CD4-positive, alpha-beta T cell treated with Interleukin-1 beta for 1 hour (primary cell): ENCODE measurements at regions not wholly inside any gene's neighbourhood (a gene's known extent, or its start where the extent isn't known, plus 50 kb on each side); places are given as distances from the start of the nearest gene placed in this dataset.
"Not testable (repeated sequence)": the region's sequence is repeated elsewhere in the genome, so short reads cannot be mapped to it uniquely, and the experiment has no call there.

Source experiments
- DNase-seq, 2 donors: peaks; one replicate each; pipeline ENCODE4 v3.0.0-alpha.2; 2020 to 2022

DNA sequence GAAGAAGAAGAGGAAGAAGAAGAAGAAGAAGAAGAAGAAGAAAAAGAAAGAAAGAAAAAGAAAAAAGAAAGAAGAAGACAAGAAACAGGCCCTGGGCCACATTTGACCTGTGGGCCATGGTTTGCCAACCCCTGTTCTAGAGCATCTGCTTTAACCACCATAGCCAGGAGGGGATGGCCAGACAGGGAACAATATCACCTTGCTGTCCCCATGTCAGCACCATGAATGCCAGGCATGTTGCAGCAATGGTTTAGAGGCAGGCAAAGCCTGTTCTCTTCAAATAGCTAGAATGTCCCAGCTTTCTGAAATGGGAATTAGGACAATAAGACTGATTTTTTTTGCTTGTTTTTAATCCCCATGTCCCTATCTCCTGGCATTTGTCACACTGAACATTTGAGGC lies 338.6 kb upstream of the PLET1 start:
- DNase-seq, result no peak

DNA sequence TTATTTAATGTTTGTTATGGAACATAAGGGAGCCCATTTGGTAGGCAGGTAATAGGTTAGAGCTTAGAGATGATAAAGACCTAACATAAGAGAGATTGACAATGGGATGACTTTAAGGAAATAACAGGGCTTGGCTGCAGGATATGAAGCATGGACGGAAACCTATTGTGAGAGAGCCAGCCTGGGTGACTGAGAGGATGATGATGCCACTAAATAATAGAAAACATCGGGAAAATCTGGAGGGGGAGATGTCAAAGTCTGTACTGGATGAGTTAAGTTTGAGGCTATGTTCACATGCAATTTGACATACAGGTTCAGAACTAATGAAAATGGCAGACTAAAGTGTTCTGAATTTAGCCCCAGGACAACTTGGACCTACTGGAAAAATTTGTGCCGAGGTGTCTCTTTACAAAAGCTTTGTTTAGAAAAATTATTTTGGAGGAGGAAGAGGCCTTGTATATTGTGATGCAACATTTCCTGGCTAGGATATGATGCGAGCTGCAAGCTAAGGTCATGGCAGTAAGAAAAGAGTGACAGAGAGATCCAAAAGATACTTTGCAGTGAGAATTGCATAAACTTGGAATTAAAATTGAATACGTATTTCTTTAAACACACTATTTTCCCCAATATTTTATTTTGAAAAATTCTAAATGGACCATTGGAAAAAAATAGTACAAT lies 339.3 kb upstream of the PLET1 start:
- DNase-seq, result no peak

DNA sequence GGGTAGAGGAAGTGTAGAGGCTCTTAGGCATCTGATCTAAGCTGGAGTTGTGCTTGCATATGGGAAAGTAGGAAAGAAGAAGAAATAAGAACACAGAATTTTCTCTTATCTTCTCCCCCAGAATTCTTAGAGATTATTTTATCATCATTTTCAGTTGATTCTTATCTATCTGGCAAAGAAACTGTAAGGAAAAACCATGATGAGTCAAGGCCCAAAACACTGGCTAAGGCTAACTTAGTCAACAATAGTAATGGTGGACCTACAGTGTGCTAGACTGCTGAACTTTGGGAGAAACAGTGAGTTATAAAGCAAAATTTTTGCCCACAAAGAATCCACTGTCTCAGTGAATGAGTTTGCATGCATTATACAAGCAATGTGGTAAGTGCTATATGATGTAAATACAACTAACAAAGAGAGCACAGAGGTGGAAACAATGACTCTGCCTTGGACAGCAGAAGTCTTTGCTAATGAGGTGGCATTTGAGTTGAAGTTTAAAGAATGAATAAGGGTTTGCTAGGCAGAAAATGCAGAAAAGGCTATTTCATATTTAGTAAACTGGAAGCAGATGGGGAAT lies 344.5 kb upstream of the PLET1 start:
- no peak for DNase-seq

DNA sequence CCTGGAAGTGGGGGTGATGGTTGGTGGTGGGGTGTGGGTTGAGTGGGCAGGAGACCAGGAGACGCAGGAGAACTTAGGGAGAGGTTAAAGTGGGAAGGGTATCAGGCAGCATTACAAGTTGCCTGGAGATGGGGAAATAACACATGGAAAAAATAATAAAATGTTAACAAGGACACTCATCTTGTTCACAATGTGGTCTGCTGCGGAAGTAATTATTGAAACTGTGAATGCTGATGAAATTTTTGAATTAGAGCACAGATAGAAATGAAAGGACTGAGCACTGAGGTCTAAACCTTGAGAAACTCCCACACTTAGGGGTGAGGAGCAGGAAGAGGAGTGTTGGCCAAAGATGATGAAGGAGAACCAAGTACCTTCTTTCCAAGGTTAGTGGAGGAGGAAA lies 346.0 kb upstream of the PLET1 start:
- no peak for DNase-seq

DNA sequence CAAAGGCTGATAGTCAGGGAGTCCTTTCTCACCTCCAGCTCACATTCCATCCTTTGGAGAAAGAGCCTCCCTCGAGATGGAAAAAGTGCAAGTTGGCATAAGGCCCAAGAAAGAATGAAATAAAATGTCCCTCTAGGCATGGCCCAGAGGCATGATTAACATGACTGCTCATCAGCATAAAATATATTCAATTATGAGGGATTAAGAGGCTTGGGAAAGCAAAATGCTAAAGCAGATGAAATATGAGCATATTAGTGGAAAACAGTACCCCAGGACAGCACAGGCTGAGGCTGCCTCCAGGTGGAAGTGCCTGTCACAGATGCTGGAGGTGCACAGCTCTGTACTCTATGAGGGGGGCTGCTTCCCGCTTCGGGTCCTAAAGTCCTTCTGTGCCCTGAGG lies 347.8 kb upstream of the PLET1 start:
- no peak for DNase-seq

DNA sequence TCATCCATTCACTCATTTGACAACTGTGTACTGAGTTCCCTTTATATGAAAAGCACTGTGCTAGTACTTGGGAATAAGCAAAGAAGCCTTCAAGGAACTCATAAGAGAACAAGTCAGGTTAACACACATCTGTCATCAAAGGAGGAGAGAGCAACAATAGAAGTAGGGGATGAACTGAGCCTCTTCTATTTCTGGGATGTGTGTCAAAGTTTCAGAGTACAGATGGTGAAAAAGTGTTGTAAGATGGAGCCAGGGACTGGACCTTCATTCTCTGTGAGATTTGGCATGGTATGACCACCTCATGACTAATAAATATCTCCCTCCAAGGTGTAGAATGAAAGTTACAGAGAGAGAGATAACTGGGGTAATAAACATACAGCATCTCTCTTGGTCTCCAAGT lies 349.8 kb upstream of the PLET1 start:
- DNase-seq, result no peak

DNA sequence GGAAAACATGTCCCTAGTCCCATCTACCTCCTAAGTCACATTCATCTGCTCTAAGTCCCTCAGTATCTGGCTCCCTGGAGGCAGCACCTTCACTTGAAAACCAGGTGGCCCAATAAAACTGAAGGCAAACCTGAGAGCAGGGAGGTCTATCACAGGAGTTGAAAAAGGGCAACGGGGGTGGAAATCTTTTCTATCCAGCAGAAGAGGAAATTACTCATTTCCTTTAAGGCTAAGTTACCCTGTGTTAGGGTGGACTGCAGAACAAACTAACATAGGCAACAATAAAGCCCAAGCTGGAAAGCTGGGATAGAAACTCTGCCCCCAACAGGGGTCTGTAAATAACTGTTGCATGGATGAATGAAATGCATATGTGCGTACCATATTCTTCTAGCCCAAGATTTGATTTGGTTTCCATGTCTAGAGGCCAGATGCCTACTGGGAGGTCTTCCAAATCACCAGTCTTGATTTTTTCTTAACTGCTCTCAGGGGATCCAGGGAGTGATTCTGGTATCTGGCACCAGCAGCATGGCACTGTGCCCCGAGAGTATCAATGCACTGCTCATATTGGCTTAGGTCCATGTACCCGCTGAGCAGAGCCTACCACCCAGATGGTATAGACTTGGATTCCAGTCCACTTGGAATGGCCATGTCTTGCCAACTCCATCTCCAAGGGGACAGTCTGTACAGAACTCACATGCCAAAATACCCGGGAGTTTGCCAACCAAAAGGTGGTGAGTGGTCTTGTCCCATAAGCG lies 350.0 kb upstream of the NCAM1 start:
- DNase-seq, result no peak

DNA sequence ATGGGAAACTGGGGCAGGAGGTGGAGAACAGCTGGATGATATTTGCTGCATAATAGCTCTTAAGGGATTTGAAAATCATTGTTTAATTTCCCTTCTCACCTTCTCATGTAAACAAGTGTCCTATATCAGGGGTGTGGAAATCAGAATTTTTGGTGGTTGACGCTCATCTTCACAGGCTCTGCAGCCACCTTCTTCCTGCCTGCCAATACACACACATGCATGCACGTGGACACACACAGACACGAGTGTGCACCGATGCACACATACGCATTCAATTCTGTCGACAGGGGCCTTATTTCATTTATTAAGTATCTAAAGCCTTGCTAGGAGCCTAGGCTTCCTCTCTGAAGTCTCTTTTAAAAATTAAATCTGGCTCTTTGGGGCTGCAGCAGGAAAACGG lies 349.4 kb upstream of the NCAM1 start:
- DNase-seq, result no peak

DNA sequence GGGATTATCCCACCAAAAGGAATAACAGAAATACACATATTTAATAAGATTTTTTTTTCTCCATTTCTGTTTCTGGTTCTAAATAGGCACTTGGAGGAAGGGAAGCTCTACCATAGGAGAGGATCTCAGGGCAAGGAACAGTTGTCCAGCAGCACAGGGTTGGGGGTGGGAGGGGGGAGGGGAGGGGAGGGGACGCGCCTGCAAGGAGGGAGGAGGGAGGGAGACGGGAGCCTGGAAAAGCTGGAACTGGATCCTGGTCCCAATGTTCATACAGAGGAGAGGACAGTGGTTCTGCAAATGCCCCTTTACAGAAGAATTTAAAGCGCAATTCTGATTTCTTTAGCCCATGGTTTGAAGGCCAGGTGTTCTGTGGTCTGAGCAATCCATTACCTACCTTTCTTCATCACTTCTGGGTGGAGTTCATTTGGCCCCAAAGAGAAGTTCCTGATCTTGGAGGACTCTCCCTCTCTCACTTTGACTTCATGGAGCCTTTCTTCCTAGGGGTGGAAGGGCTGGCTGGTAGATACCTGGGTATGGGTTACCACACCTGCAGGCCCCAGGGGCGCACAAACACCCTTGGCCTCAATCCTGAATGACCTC lies 348.9 kb upstream of the NCAM1 start:
- DNase-seq, result no peak

DNA sequence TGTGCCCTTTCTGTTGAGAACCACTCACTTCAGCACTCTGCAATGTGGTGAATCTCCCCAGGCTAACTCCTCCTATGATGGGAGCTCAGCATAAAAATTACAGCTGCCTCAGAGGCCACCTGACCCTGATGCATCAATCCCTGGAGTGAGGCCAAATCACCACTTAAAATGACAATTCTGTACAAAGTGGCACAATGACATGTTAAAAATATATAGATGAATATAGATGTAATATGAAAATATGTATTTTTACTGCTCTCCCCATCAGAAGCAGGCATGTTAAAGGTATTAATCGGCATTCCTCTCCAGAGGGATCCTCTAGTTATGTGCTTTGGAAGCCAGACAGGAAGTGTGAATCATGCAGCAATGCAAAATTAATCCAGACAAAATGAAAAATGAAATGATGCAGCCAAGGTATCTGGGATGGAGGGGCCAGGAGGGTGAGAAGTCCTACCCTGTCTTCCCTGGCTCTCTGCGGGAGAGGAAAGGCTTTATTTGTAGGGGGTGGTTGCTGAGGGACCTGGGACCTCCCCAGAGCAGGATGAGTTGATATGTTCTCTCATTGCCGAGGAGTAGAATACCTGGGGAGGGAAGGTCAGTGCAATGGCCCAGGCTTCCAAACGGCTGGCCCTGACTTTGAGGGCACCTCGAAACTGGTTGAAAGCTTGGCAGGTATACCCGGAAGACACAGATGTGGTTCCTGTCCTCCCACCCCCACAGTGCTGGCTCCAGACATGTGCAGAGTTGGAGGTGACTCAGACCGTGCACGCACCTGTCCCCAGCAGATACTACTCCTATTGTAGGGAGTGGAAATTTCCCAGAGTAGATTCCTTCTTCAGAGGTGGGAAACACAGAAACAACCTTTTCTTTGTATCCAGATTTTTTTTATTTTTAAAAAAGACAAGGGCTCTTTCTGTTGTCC lies 347.9 kb upstream of the NCAM1 start:
- DNase-seq, result no peak

DNA sequence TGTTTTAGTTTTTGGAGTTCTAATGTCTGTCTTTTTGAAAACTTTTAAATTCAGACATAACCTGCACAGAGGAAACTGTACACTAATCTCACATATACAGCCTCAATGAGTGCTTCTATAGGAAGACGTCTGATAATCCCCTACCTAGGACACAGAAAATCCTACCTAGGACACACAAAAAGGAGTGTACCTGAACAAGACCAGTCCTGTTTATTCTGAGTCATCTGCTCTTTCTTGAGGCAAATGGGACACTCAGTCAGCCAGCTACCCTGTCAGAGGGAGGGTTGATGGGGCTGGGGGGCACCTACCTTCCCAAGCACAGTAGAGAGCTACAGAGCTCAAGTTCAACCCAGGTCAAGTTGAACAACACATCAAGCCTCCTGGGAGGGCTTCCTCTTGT lies 346.6 kb upstream of the NCAM1 start:
- no peak for DNase-seq

DNA sequence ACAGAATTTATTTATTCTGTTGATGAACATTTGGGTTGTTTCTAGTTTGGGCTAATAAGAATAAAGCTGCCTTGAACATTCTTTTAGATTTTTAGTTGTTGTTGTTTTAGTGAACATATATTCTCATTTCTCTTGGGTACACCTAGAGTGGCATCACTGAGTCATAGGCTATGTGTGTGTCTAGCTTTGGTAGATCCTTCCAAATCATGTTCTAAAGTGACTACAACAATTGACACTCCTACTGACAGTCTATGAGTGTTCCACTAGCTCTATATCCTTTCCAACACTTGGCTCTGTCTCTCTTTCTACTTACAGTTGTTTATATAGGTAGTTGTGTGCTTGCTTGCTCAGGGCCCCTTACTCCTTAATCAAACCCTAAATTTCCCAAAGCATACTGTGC lies 346.0 kb upstream of the NCAM1 start:
- DNase-seq, result no peak

DNA sequence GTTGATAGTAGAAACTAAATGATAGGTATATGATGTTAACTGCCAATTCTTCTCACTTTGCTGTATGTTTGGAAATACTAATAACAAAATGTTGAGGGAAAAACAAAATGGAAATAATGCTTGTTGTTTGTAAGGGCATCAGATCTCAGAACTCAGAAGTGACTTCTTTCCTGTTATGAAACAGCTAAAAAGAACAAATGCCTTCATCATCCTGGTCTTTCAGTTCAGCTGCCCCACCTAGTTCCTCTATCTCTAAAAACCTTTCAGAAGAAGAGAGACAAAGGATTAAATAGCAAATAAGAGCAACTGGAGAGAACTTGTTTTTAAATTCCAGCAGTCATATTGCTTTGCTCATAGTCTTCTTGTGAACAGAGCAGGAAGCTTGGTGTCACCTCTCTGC lies 345.3 kb upstream of the NCAM1 start:
- no peak for DNase-seq

DNA sequence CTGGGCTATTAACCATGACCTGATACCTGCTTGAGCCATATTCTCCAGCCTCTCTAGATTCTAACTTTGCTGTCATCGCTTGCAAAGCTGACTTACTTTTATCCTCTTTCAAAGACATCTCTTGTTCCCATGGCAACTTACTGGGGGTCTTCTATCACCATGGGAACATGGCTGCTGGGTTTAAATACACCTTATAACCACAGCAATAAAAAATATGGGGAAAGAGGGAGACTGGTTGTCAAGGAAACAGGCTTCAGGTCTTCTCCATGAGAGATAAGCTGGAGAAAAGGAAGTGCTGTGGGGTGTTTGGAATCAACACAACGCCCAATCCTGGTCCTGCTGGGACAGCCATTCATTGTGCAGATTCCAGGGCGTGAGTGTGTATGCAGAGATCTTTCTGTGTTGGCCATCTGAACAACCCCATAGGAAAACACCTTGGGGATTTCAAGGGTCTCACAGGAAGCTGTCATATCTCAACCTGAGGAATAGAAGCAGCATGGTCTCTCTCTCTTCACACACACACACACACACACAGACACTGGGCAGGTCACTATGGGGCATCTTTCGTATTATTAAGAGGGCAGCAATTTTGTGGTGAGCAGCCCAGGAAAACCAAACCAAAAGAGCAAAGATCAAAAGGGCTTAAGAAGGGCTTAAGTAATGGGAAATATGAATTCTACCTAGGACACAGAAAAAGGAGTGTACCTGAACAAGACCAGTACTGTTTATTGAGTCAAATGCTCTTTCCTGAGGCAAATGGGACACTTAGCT lies 344.7 kb upstream of the NCAM1 start:
- DNase-seq, result no peak

DNA sequence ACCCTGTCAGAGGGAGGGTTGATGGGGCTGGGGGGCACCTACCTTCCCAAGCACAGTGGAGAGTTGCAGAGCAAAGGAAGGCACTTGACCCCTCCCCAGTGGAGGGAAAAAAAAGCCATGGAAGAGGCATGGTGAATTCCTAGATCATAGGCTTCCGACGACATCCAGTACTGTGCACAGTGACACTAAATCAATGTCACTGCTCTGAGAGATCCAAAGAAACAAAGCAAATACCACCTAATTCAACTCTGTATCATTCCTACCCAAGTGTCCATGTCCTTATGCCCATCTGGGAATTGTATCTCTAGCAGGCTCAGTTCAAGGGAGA lies 344.2 kb upstream of the NCAM1 start:
- DNase-seq, result no peak

DNA sequence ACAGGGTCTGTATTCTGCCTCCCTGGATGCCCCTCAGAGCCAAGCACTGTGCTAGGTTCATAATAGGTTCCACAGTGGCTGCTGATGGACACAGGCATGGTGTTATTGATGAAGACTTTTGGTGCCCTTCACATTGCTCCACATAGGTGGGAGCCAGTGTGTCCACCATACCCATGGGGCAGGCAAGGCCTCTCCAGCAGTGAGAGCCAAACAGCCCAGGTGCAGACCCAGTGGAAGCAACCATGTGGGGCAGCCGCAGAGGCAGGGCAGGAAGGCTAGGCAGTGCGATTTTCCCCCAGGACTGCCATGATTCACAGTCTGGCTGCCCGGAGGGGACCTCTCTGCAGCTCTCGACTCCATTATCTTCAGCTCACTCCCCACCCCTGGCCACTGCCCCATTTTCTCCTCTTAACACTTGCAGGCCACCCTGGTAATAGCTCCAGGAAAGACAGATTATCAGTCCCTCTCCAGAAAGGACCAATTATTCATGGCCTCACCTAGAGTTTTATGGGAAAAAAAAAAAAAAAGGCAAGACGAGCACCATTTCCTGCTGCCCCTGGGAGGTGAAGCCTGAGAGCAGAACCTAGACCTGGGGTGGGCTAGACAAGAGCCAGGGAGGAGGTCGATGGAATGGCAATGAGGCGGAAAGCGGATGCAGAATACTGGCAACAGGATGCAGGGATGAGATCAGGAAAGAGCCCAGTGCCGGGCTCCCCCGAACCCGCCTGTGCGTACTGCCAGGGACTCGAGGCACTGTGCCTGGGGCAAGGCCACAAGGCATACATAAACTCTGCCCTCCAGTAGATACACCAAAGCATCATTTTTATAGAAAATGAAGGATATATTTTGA lies 343.0 kb upstream of the NCAM1 start:
- no peak for DNase-seq

DNA sequence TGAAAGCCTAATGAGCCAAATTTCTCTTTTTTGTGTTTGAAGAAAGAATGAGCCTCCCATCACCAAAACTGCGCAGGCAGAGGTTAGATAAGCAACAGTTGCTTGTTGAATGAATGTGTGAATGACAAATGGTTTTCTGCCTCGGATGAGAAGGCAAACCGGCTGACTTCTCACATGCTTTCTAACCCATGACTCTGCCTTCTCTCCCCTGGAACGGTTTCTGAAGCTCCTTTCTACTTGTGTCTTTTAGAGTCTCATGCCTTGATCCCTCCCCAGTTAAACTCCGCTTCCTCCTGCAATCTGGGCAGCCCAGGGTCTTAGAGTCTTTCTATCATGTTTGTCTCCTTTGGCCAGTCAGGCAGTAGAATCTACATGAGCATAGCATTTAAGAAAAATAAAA lies 342.1 kb upstream of the NCAM1 start:
- DNase-seq, result no peak

DNA sequence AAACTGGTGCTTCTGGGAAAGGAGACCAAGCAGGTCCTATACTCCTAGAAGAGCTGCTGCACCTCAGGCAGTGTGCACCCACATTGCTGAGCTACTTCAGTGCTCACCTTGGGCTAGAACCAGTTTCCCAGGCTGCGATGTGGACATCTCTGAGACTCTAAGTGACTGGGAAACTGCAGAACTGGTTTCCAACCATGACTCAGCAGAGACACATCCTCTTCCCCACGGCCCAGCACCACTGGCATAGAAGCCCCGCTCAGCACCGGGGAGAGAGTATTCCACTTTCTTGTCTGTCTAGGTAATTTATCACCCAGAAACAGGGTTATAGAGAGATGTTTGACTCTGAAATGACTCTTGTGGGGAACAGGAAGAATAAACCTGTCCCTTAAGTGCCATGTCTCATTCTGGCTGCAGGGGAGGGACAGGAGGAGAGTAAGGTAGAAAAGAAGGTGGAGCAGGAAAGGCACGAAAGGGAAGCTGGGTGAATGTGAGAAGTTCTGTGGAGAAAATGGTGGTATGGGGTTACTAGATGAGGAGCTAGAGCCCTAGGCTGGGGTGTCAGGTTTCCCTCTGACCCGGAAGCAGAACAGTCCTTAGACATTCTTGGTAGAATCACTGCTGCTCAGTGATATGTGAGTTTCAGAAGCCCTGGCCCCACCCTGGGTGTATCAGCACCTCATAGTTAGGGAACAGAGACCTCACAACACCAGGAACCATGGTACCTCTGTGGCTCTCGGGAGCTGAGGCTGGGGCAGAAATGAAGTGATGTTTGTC lies 340.4 kb upstream of the NCAM1 start:
- DNase-seq, result peak in 1 of 2 donors; percentile 13

DNA sequence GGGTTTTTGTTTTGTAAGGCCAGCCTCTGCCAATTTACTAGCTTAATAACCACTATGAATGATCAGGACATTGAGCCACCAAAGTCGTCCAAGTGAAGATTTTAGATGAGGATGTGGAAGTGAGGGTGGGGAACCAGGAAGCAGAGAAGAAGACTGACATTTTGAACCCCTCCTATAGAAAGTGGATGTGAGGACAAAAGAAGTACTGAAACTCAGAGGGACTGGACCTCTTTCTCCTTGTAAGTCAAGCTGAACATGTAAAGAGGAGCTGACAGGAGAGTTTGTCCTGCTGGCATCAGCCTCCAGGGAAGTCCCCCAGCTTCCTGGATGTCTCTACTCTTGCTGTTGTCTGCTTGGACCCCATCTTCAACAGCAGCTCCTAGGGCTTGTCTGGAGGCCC lies 338.2 kb upstream of the NCAM1 start:
- DNase-seq, result no peak

DNA sequence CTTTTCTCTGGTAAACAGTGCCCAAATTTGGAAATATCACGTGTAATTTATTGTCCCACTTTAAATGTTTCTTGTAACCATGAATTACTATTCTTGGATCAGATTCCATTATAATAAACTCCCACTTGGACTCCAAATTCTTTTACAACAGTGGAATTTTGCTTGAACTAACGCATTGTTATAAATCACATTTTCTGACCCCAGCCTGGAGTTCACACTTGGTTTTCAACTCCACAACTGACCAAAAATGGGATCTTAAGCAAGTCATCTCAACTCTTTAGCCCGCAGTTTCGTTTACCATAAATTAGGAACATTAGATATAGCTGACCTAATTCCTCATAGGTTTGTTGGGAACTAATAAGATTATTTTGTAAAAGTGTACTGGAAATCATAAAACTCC lies 336.8 kb upstream of the NCAM1 start:
- no peak for DNase-seq

DNA sequence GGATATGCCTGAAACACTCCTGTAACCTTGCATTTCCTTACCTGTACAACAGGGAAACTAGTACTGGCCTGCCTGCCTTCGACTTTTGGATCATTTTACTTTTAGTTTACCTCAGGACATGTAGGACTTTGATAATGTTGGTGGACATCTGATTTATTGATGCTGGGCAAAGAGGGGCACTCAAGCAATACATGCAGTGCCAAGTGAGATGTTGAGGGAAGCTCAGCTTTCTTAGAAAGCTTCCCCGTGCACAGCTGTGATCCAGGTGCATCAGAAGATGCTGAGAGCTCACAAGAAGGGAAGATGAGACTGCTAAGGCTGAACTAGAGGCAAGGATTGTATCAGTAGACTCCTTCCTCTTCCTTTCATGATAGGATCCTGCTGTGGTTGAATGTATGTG lies 336.2 kb upstream of the NCAM1 start:
- not testable (repeated sequence) for DNase-seq
